Heart right ventricle (tissue), 16 donors: ENCODE measurements at regions not wholly inside any gene's neighbourhood (a gene's known extent, or its start where the extent isn't known, plus 50 kb on each side); places are given as distances from the start of the nearest gene placed in this dataset.

Source experiments
- ATAC-seq, 8 donors: fragments of 200-7000 bp; cut with Tn5 transposase; one replicate each; pipeline ENCODE4 v1.9.1; 2020; ENCODE audit warnings: mild to moderate bottlenecking in 8 of 8, moderate library complexity in 8 of 8, moderate number of reproducible peaks in 1 of 8
- DNase-seq, 2 donors: peaks; one replicate each; pipeline ENCODE4 v3.0.0-alpha.2; 2020
- H3K27ac ChIP-seq, 10 donors: fragments of 200-600 bp; sonication (generic) in 2 of 10; one replicate each; pipeline versions ENCODE4 v1.5.0 to v1.8.0; 2020 to 2022; ENCODE audit warnings: mild to moderate bottlenecking in 3 of 10
- H3K27me3 ChIP-seq, 7 donors: fragments of 200-600 bp; one replicate each; pipeline ENCODE4 v1.8.0; 2021 to 2022; ENCODE audit warnings: mild to moderate bottlenecking in 2 of 7
- H3K36me3 ChIP-seq, 9 donors: fragments of 200-600 bp; sonication (generic) in 1 of 9; one replicate each; pipeline versions ENCODE4 v1.5.0 to v1.8.0; 2020 to 2022; ENCODE audit warnings: mild to moderate bottlenecking in 2 of 9
- H3K4me1 ChIP-seq, 9 donors: fragments of 200-600 bp; sonication (generic) in 1 of 9; one replicate each; pipeline versions ENCODE4 v1.5.0 to v1.8.0; 2020 to 2022; ENCODE audit warnings: mild to moderate bottlenecking in 4 of 9
- H3K4me3 ChIP-seq, 10 donors: fragments of 200-600 bp; sonication (generic) in 2 of 10; one replicate each; pipeline versions ENCODE4 v1.5.0 to v1.8.0; 2020 to 2022; ENCODE audit warnings: mild to moderate bottlenecking in 7 of 10, moderate library complexity in 2 of 10
- H3K9me3 ChIP-seq, 11 donors: fragments of 200-600 bp in 10 of 11; sonication (generic) in 2 of 11; one replicate each; pipeline versions ENCODE4 v1.5.0 to v1.8.0; 2013 to 2022; ENCODE audit warnings: mild to moderate bottlenecking in 2 of 11, control low read depth in 1 of 11, moderate library complexity in 1 of 11
- WGBS, 2 donors: extraction: QIAGEN DNeasy Blood & Tissue Kit; methylation state at CpG; one replicate each; pipeline ENCODE4 v1.1.7; 2013; ENCODE audit warnings: inconsistent platforms in 1 of 2; 5-methylcytosine and 5-hydroxymethylcytosine counted together
- intact Hi-C, 10 donors: fragments of 100-400 bp; cut with DNase I; formaldehyde crosslinking; loops; one replicate each; pipeline versions ENCODE4 v1.11.1 to v1.14.2; 2022
- TF ChIP-seq, protein P1 (sequence below), 9 donors: fragments of 200-600 bp; sonication (generic) in 2 of 9; IDR thresholded peaks; one replicate each; pipeline versions ENCODE4 v1.5.0 to v1.8.0; 2021 to 2022; ENCODE audit warnings: antibody characterized with exemption in 9 of 9, mild to moderate bottlenecking in 5 of 9, moderate library complexity in 1 of 9
- donor health status: Arrhythmogenic right ventricular cardiomyopathy.
- donor health status: ischemic (EF 13 %, LVEDD 7.1; RV severe dilation, severe dysfunction).
- donor health status: healthy with polysubstance abuse.
- donor health status: DM: no; HTN: yes; CAD: no.
- donor health status: DM: no; HTN: no; CAD: no.
- donor health status: ischemic (EF 25% LVEDD 6.9; RV normal size, moderate dysfunction).
- donor health status: ischemic (EF 25% LVEDD 5.7; RV mildly dilated, moderate dysfunction).
- donor health status: healthy.
- donor health status: DM: yes; HTN: yes; CAD: no.
- donor health status: Ischemic cardiomyopathy.
- donor health status: ischemic (EF 35%, LVEDD 5.7; RV mildly dilated, moderate dysfunction).
- donor health status: nonischemic (EF 11% LVEDD 7.7; RV severe dilation, severe dysfunction).
- donor health status: DM: yes; HTN: yes; CAD: no.
- donor health status: PGD.
- donor health status: ischemic (EF 29% LVEDD 5.4; RV normal size, mild dysfunction).
- donor health status: nonischemic (EF 23%, LVEDD 6.1; RV moderate dilation, normal function).

DNA sequence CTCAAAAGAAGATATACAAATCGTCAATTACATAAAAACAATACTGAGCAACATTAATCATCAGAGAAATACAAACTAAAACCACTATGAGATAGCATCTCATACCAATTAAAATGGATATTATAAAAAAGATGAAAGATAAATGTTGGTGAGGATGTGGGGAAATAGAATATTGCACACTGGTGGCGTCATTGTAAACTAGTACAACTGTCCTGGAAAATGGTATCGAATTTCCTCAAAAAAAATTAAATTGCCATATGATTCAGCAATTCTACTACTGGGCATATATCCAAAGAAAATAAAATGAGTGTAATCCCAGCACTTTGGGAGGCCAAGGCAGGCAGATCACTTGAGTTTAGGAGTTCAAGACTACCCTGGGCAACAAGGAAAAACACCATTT lies 326.0 kb upstream of the FTMT start:
- H3K27ac ChIP-seq, result no peak overlapping the region

DNA sequence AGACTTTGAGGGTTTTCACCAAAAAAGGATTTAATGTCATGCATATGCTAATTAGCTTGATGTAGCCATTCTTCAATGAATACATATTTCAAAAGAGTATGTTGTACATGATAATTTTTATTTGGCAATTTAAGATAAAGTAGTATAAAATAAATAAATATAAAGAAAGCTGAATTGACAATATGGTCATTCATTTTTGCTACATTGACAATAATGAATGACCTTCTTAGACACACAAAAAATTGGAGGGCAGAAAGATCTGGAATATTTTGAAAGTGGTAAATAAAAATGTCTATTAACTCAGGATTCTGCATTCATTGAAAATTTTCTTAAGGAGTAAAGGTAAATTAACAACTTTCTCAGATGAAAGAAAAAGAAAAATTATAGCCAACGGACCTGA lies 324.8 kb upstream of the FTMT start:
- 68 to 83% methylated on average over 1 of the region's 1 CpG for WGBS, 2 donors
- DNase-seq (no peak), ATAC-seq (no peak)
- no peak overlapping the region for H3K27ac ChIP-seq
- H3K9me3 ChIP-seq, result peaks cover 0 to 31% (median 9%) of the 10 kb centered on the region in 11 donors
- no peak overlapping the region for H3K4me3 ChIP-seq
- TF ChIP-seq, protein P1, sequence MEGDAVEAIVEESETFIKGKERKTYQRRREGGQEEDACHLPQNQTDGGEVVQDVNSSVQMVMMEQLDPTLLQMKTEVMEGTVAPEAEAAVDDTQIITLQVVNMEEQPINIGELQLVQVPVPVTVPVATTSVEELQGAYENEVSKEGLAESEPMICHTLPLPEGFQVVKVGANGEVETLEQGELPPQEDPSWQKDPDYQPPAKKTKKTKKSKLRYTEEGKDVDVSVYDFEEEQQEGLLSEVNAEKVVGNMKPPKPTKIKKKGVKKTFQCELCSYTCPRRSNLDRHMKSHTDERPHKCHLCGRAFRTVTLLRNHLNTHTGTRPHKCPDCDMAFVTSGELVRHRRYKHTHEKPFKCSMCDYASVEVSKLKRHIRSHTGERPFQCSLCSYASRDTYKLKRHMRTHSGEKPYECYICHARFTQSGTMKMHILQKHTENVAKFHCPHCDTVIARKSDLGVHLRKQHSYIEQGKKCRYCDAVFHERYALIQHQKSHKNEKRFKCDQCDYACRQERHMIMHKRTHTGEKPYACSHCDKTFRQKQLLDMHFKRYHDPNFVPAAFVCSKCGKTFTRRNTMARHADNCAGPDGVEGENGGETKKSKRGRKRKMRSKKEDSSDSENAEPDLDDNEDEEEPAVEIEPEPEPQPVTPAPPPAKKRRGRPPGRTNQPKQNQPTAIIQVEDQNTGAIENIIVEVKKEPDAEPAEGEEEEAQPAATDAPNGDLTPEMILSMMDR (IDR thresholded peaks at IDR 0.05), result no peak
- H3K36me3 ChIP-seq, result no peaks in the 10 kb centered on the region
- intact Hi-C loops, result no loop called here
- H3K4me1 ChIP-seq, result no peaks in the 10 kb centered on the region
- no peaks in the 10 kb centered on the region for H3K27me3 ChIP-seq

More for the DNA sequence above, 326.0 kb upstream of the FTMT start:
- no peak for DNase-seq
- 76 to 82% methylated on average over 3 of the region's 3 CpGs for WGBS, 2 donors
- TF ChIP-seq, protein P1 (IDR thresholded peaks at IDR 0.05), result no peak
- Histone ChIP-seq H3K27me3 (no peaks in the 10 kb centered on the region), H3K4me3 (no peak overlapping the region), H3K36me3 (no peaks in the 10 kb centered on the region), H3K9me3 (peaks cover 0 to 31% (median 9%) of the 10 kb centered on the region in 11 donors), H3K4me1 (no peaks in the 10 kb centered on the region)
- no peak for ATAC-seq
- intact Hi-C loops, result no loop called here

DNA sequence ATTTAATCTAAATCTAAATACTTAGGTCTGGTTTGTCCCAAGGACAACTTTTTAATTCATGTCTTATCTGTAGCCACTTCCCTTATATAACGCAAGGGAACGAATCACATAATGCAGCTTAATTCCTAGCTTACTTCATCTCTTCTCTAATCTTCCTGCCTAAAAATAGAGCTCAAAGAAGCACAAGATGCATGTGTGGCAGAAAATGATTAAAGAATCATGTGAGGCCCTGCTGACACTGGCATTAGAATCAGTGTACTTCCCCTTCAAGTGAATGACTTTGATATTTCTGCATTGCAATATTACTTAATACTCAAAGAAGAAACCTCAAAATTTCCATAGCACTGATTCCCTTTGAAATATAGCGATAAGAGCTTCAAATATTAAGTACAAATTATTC lies 317.9 kb upstream of the FTMT start:
- no peaks in the 10 kb centered on the region for H3K36me3 ChIP-seq
- 26 to 29% methylated on average over 3 of the region's 3 CpGs for whole genome bisulfite sequencing, 2 donors
- intact Hi-C loops, result no loop called here
- no peak overlapping the region for H3K4me3 ChIP-seq
- DNase-seq (peak in 1 of 2 donors; percentile 13), ATAC-seq (peak in 7 of 8 donors; percentile 61 to 90 (median 74))
- peak overlapping the region in 6 of 10 donors; percentile 43 to 77 (median 62) for H3K27ac ChIP-seq
- TF ChIP-seq, protein P1 (IDR thresholded peaks at IDR 0.05), result no peak
- peaks cover 0 to 13% (median 0%) of the 10 kb centered on the region in 9 donors for H3K4me1 ChIP-seq
- peaks cover 0 to 9% (median 0%) of the 10 kb centered on the region in 11 donors for H3K9me3 ChIP-seq
- no peaks in the 10 kb centered on the region for H3K27me3 ChIP-seq

DNA sequence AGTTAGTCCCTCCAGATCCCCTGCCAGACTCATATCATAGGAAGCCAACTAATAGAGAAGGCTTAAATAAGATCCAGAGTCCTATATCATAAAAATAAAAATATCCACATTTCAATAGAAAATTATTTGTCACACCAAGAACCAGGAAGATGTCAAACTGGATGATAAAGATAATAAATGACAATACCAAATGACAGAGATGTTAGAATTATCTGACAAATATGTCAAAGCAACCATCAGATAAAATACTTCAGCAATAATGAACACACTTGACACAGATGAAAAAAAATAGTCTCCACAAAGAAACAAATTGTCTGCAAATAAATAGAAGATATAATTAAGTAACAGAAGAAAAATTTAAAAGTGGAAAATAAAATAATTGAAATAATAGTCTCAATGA lies 300.7 kb upstream of the FTMT start:
- no peaks in the 10 kb centered on the region for H3K27me3 ChIP-seq
- intact Hi-C loops, result no loop called here
- no peak overlapping the region for H3K4me3 ChIP-seq
- DNase-seq (no peak), ATAC-seq (no peak)
- no peak overlapping the region for H3K27ac ChIP-seq
- H3K4me1 ChIP-seq, result no peaks in the 10 kb centered on the region
- TF ChIP-seq, protein P1 (IDR thresholded peaks at IDR 0.05), result no peak
- peaks cover 0 to 3% (median 0%) of the 10 kb centered on the region in 11 donors for H3K9me3 ChIP-seq
- H3K36me3 ChIP-seq, result no peaks in the 10 kb centered on the region
